Adipocyte (in vitro differentiated cells): ENCODE measurements at regions not wholly inside any gene's neighbourhood (a gene's known extent, or its start where the extent isn't known, plus 50 kb on each side); places are given as distances from the start of the nearest gene placed in this dataset.

Experiments
- DNase-seq: peaks from one replicate; pipeline ENCODE4 v3.0.0-alpha.2; 2015; ENCODE audit warnings: low read depth
- H3K27me3 ChIP-seq: replicated peaks from 2 replicates; pipeline ENCODE4 v1.7.0; 2013; ENCODE audit warnings: mild to moderate bottlenecking, low read length, moderate library complexity; ENCODE audit not compliant: control insufficient read depth, insufficient read depth
- H3K36me3 ChIP-seq: 2 replicates; pipeline ENCODE4 v1.7.0; 2013; ENCODE audit warnings: low read length, mild to moderate bottlenecking, moderate library complexity; ENCODE audit not compliant: control insufficient read depth, insufficient read depth, severe bottlenecking
- H3K4me1 ChIP-seq: 2 replicates; pipeline ENCODE4 v1.7.0; 2013; ENCODE audit warnings: mild to moderate bottlenecking, low read length, moderate library complexity; ENCODE audit not compliant: control insufficient read depth, insufficient read depth
- H3K4me3 ChIP-seq: 2 replicates; pipeline ENCODE4 v1.7.0; 2013; ENCODE audit warnings: mild to moderate bottlenecking, low read length, moderate library complexity
- H3K9ac ChIP-seq: 2 replicates; pipeline ENCODE4 v1.7.0; 2013; ENCODE audit warnings: mild to moderate bottlenecking, low read length, moderate library complexity
- H3K9me3 ChIP-seq: 2 replicates; pipeline ENCODE4 v1.7.0; 2013; ENCODE audit warnings: mild to moderate bottlenecking, low read length, moderate library complexity; ENCODE audit not compliant: control insufficient read depth

GRCh38 chr4:152100379-152101201, 339.8 kb upstream of the GATB start:
- Histone ChIP-seq H3K9me3 (no peaks in the 10 kb centered on the region), H3K36me3 (no peaks in the 10 kb centered on the region), H3K27me3 (no peaks in the 10 kb centered on the region), H3K9ac (no peak overlapping the region), H3K4me3 (no peak overlapping the region), H3K4me1 (peaks cover 16% of the 10 kb centered on the region)
- no peak for DNase-seq

- Histone ChIP-seq H3K4me1 (peaks cover 12% of the 10 kb centered on the region), H3K4me3 (no peak overlapping the region), H3K9me3 (no peaks in the 10 kb centered on the region), H3K9ac (no peak overlapping the region), H3K36me3 (no peaks in the 10 kb centered on the region), H3K27me3 (no peaks in the 10 kb centered on the region)
- DNase-seq: no peak
These were observed 339.2 kb upstream of the GATB start for GRCh38 chr4:152099981-152100378.

GRCh38 chr4:152099555-152099954, 338.7 kb upstream of the GATB start:
- DNase-seq: no peak
- no peaks in the 10 kb centered on the region for H3K9me3 ChIP-seq
- H3K9ac ChIP-seq: no peak overlapping the region
- H3K36me3 ChIP-seq: no peaks in the 10 kb centered on the region
- H3K27me3 ChIP-seq: no peaks in the 10 kb centered on the region
- no peak overlapping the region for H3K4me3 ChIP-seq
- peaks cover 9% of the 10 kb centered on the region for H3K4me1 ChIP-seq

- Histone ChIP-seq H3K27me3 (no peaks in the 10 kb centered on the region), H3K4me3 (no peak overlapping the region), H3K9me3 (no peaks in the 10 kb centered on the region), H3K9ac (no peak overlapping the region), H3K4me1 (peaks cover 9% of the 10 kb centered on the region), H3K36me3 (no peaks in the 10 kb centered on the region)
- DNase-seq: no peak
These were observed 338.2 kb upstream of the GATB start for GRCh38 chr4:152099061-152099425.

- Histone ChIP-seq H3K4me1 (peaks cover 9% of the 10 kb centered on the region), H3K36me3 (no peaks in the 10 kb centered on the region), H3K4me3 (no peak overlapping the region), H3K9me3 (no peaks in the 10 kb centered on the region), H3K27me3 (no peaks in the 10 kb centered on the region), H3K9ac (no peak overlapping the region)
- DNase-seq: no peak
These were observed 337.7 kb upstream of the GATB start for GRCh38 chr4:152098365-152099060.

GRCh38 chr4:152097371-152097770, 336.6 kb upstream of the GATB start:
- no peak overlapping the region for H3K4me3 ChIP-seq
- H3K27me3 ChIP-seq: no peaks in the 10 kb centered on the region
- DNase-seq: no peak
- no peak overlapping the region for H3K9ac ChIP-seq
- H3K4me1 ChIP-seq: peaks cover 8% of the 10 kb centered on the region
- no peaks in the 10 kb centered on the region for H3K36me3 ChIP-seq
- no peaks in the 10 kb centered on the region for H3K9me3 ChIP-seq

GRCh38 chr4:152095701-152096070, 334.9 kb upstream of the GATB start:
- Histone ChIP-seq H3K9ac (no peak overlapping the region), H3K36me3 (no peaks in the 10 kb centered on the region)

GRCh38 chr4:152094970-152095700, 334.3 kb upstream of the GATB start:
- Histone ChIP-seq H3K4me3 (no peak overlapping the region), H3K27me3 (no peaks in the 10 kb centered on the region), H3K9me3 (no peaks in the 10 kb centered on the region), H3K9ac (no peak overlapping the region), H3K4me1 (no peaks in the 10 kb centered on the region), H3K36me3 (no peaks in the 10 kb centered on the region)
- DNase-seq: peak; percentile 11

More at GRCh38 chr4:152095701-152096070, 334.9 kb upstream of the GATB start:
- Histone ChIP-seq H3K27me3 (no peaks in the 10 kb centered on the region), H3K4me3 (no peak overlapping the region), H3K9me3 (no peaks in the 10 kb centered on the region), H3K4me1 (no peaks in the 10 kb centered on the region)
- no peak for DNase-seq

- Histone ChIP-seq H3K4me3 (no peak overlapping the region), H3K9ac (no peak overlapping the region), H3K4me1 (no peaks in the 10 kb centered on the region), H3K9me3 (no peaks in the 10 kb centered on the region), H3K27me3 (no peaks in the 10 kb centered on the region), H3K36me3 (no peaks in the 10 kb centered on the region)
- no peak for DNase-seq
These were observed 330.6 kb upstream of the GATB start for GRCh38 chr4:152091405-152091804.

GRCh38 chr4:152090543-152090942, 329.7 kb upstream of the GATB start:
- H3K9ac ChIP-seq: no peak overlapping the region
- no peaks in the 10 kb centered on the region for H3K36me3 ChIP-seq
- no peaks in the 10 kb centered on the region for H3K4me1 ChIP-seq
- H3K27me3 ChIP-seq: peaks cover 4% of the 10 kb centered on the region
- peak; percentile 5 for DNase-seq
- no peaks in the 10 kb centered on the region for H3K9me3 ChIP-seq
- H3K4me3 ChIP-seq: no peak overlapping the region

GRCh38 chr4:152089584-152089983, 328.8 kb upstream of the GATB start:
- Histone ChIP-seq H3K4me1 (no peaks in the 10 kb centered on the region), H3K9me3 (no peaks in the 10 kb centered on the region), H3K4me3 (no peak overlapping the region), H3K36me3 (no peaks in the 10 kb centered on the region), H3K27me3 (peaks cover 10% of the 10 kb centered on the region), H3K9ac (no peak overlapping the region)
- DNase-seq: no peak
